GM12864 (cell line): ENCODE measurements at regions not wholly inside any gene's neighbourhood (a gene's known extent, or its start where the extent isn't known, plus 50 kb on each side); places are given as distances from the start of the nearest gene placed in this dataset.
"Not testable (repeated sequence)": the region's sequence is repeated elsewhere in the genome, so short reads cannot be mapped to it uniquely, and the experiment has no call there.

Experiments
- DNase-seq: peaks from one replicate; pipeline ENCODE4 v3.0.0-alpha.2; 2011; ENCODE audit warnings: low read depth
- H3K4me3 ChIP-seq: 2 replicates; pipeline ENCODE4 v1.5.1; 2011; ENCODE audit warnings: mild to moderate bottlenecking, low read depth, low read length, control low read depth
- CTCF ChIP-seq: IDR thresholded peaks from 2 replicates; pipeline ENCODE4 v1.5.1; 2011; ENCODE audit warnings: low read depth, mild to moderate bottlenecking, moderate library complexity, low read length, control low read depth, inconsistent platforms; ENCODE audit errors: missing control alignments

GRCh38 chr5:126028336-126028735, 394.9 kb upstream of the GRAMD2B start:
- DNase-seq = no peak
- H3K4me3 ChIP-seq = no peak overlapping the region
- TF ChIP-seq CTCF = no peak

GRCh38 chr5:126029282-126029681, 393.9 kb upstream of the GRAMD2B start:
- H3K4me3 ChIP-seq, DNase-seq: not testable (repeated sequence)

- no peak for DNase-seq
- H3K4me3 ChIP-seq = no peak overlapping the region
- TF ChIP-seq CTCF = no peak
These were observed 392.5 kb upstream of the GRAMD2B start for GRCh38 chr5:126030698-126031097.

- TF ChIP-seq CTCF = no peak
- no peak for DNase-seq
These were observed 391.1 kb upstream of the GRAMD2B start for GRCh38 chr5:126031989-126032716.

GRCh38 chr5:126043688-126044087, 379.5 kb upstream of the GRAMD2B start:
- DNase-seq = no peak
- no peak for TF ChIP-seq CTCF
- H3K4me3 ChIP-seq = no peak overlapping the region

More at GRCh38 chr5:126031989-126032716, 391.1 kb upstream of the GRAMD2B start:
- H3K4me3 ChIP-seq = no peak overlapping the region

GRCh38 chr5:126044111-126044668, 379.0 kb upstream of the GRAMD2B start:
- DNase-seq = no peak
- TF ChIP-seq CTCF = no peak
- no peak overlapping the region for H3K4me3 ChIP-seq

- no peak for TF ChIP-seq CTCF
- DNase-seq = no peak
- H3K4me3 ChIP-seq = no peak overlapping the region
These were observed 378.2 kb upstream of the GRAMD2B start for GRCh38 chr5:126044931-126045565.
